ENCODE measurements at regions not wholly inside any gene's neighbourhood (a gene's known extent, or its start where the extent isn't known, plus 50 kb on each side); places are given as distances from the start of the nearest gene placed in this dataset.
"Not testable (repeated sequence)": the region's sequence is repeated elsewhere in the genome, so short reads cannot be mapped to it uniquely, and the experiment has no call there.

- no peak for DNase-seq (ENCODE audit: low read depth)
Measured at GRCh38 chr10:3339121-3339520, 166.5 kb upstream of the PITRM1 start.

DNA sequence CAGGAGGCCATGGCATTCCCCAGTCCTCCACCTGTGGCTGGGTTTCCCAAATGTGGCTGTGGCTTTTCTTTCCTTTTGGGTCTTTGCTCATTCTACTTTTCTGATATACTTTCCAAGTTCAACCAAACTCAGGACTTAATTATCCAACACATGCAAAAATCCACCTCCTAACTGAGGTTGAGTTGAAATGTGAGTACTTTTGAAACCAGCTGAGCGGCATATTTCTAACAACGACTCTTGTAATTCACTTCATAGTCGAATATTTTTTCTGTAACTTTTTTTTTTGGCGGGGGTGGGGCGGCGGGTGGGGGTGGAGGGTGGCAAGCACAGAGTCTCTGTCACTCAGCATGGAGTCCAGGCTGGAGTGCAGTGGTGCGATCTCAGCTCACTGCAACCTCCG, 165.2 kb upstream of the PITRM1 start:
- DNase-seq (ENCODE audit: low read depth), result no peak

DNA sequence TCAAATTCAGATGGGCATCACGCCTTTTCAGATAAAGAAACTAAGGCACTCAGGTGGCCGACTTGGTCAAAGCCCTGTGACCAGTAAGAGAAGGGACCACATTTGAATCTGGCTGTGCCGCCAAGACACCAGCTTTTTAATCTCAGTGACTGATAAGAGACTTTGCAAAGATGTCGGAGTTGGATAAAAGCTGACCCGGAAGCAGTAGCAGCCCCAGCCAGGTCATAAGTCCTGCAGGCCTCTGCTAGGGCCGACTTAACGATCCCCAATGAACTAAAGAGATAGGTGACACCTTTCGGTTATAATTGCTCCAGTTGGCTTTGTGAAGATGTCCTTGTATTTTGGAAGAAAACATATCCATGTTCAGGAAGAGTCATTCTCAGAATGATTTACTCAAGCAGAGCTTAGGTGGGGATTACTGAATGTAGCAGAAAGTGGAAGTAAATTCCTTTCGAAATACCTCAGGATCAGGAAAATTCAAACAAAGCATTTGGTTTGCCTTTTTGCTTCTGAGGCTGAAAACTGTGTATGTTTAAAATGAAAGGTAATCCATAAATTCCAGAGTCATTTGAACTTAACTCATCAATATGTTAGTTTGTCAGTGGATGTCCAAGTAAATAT, 164.2 kb upstream of the PITRM1 start:
- no peak for DNase-seq (ENCODE audit: low read depth)

DNA sequence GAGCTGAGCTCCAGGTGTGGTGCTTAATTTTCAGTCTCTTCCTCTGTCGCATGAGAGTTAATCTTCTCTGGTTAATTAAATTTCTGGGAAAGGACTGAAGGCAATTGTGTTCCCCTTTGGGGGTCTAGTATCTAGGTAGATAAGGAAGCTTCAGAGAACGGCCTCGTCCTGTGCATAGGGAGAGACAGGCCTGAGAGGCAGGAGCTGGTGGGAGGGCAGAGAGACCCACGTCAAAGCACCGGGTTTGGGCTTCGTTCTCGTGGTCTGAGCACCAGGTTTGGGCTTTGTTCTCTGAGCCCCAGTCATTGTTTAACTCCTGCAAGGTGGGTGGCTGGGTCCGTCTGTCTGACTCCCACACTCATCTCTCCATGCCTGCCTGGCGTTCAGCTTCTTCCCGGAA, 160.8 kb upstream of the PITRM1 start:
- no peak for DNase-seq (ENCODE audit: low read depth)

DNA sequence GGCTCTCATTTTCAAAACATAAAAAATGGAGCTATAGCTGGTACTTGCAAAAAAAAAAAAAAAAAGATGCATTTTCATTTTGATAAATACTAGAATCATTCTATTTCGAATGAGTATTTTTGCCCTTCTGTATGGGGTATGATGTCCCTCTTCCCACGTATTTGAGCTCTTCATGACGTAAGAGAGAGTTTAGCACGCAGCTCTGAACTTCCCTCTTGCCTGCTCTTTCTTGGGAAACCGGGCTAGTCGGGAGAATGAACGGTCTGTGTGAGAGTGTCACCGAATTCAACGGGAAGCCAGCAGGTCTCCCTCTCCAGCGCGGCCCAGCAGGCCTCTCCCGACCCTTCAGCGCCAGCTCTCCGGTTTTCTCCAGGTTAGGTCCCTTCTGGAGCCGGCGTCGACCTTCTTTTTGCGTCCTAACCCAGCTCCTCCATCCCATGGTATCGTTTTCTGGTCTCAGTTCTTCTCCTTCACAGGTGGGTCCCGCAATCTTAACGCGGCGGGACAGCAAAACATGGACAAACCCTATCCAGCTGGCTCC, 159.2 kb upstream of the PITRM1 start:
- no peak for DNase-seq (ENCODE audit: low read depth)

DNA sequence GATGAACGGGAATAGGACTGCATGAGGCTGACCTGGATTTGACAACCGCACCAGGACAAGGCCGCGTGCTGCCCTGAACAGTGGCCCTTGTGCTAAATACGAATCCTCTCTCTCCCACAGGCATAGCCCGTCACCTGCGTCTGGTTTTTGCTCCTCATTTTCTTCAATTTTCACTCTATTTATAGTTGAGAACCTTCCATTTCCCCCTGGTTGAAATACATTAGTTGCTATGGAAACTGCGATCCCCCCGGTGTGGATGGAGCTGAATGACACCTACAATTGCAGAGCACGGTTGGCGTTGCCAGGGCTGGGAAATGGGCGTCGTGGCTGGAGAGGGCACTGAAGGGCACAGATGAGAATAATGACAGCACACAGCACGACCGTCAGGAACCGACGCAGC, 158.6 kb upstream of the PITRM1 start:
- DNase-seq (ENCODE audit: low read depth), result no peak

- DNase-seq (ENCODE audit: low read depth), result no peak
Measured at GRCh38 chr10:3330663-3331062, 158.1 kb upstream of the PITRM1 start.

DNA sequence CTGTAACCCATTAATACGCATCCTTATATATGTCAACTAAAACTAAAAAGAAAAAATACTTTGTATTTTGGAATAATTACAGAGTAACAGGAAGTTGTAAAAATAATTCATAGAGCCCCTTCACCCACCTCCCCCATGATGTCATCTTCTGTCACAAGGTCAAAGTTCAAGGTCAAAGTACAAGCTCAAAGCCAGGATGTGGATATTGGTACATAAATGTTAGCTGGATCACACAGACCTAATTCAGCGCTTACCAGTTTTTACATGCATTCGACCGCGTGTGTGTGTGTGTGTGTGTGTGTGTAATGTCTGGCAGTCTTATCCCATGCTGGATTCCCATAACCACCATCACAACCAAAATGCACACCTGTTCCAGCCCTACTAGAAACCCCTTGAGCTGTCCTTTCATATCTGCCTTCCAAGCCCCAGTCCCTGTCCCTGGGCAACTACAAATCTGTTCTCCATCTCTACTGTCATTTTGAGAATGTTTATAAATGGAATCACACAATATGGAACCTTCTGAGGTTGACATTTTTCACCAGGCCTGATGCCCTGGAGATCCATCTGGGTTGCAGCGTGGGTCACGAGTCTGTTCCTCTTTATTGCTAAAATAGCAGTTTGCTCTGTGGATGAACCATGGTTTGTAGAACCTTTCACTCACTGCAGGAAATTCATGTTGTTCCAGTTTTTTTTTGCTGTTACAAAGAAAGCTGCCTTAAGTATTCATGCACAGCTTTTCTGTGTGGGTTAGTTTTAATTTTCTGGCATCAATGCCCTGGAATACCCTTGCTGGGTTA, 153.6 kb upstream of the PITRM1 start:
- no peak for DNase-seq (ENCODE audit: low read depth)

DNA sequence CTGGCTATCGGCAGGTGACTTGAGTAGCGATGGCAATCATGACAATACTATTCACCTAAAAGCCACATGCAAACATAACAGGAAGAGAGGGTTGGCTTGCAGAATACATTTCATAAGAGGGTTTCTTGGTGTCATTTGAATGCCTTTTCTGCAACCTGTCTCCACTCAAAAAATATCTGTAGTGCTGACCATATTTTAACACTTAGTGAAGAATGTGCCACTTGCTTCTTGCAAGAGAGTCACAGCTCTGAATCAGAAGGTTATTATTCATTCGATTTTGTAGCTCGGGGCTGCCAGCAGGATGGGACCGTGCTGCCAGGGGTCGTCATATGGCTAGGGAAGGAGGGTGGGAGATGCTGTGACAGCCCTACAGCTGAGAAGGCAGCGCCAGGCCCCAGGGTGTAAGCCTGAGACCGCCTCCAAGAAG, 152.0 kb upstream of the PITRM1 start:
- DNase-seq (ENCODE audit: low read depth), result peak; percentile 6

GRCh38 chr10:3323865-3324498, 151.4 kb upstream of the PITRM1 start:
- peak; percentile 47 for DNase-seq (ENCODE audit: low read depth)

- no peak for DNase-seq (ENCODE audit: low read depth)
Measured at GRCh38 chr10:3321123-3321522, 148.5 kb upstream of the PITRM1 start.

DNA sequence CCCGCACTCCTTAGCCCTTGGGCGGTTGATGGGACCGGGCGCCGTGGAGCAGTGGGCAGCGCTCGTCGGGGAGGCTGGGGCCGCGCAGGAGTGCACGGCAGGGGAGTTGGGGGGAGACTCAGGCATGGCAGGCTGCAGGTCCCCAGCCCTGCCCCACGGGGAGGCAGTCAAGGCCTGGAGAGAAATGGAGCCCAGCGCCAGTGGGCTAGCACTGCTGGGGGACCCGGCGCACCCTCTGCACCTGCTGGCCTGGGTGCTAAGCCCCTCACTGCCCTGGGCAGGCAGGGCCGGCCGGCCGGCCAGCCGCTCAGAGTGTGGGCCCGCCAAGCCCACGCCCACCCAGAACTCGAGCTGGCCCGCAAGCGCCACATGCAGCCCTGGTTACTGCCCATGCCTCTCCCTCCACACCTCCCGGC, 147.2 kb upstream of the PITRM1 start:
- no peak for DNase-seq (ENCODE audit: low read depth)

- not testable (repeated sequence) for DNase-seq (ENCODE audit: low read depth)
Measured at GRCh38 chr10:3318480-3318807, 145.9 kb upstream of the PITRM1 start.

- DNase-seq (ENCODE audit: low read depth), result not testable (repeated sequence)
Measured at GRCh38 chr10:3317553-3318479, 145.2 kb upstream of the PITRM1 start.

- not testable (repeated sequence) for DNase-seq (ENCODE audit: low read depth)
Measured at GRCh38 chr10:3314445-3315085, 142.0 kb upstream of the PITRM1 start.

GRCh38 chr10:3313784-3314444, 141.3 kb upstream of the PITRM1 start:
- not testable (repeated sequence) for DNase-seq (ENCODE audit: low read depth)

- no peak for DNase-seq (ENCODE audit: low read depth)
Measured at GRCh38 chr10:3312403-3312940, 139.9 kb upstream of the PITRM1 start.

DNA sequence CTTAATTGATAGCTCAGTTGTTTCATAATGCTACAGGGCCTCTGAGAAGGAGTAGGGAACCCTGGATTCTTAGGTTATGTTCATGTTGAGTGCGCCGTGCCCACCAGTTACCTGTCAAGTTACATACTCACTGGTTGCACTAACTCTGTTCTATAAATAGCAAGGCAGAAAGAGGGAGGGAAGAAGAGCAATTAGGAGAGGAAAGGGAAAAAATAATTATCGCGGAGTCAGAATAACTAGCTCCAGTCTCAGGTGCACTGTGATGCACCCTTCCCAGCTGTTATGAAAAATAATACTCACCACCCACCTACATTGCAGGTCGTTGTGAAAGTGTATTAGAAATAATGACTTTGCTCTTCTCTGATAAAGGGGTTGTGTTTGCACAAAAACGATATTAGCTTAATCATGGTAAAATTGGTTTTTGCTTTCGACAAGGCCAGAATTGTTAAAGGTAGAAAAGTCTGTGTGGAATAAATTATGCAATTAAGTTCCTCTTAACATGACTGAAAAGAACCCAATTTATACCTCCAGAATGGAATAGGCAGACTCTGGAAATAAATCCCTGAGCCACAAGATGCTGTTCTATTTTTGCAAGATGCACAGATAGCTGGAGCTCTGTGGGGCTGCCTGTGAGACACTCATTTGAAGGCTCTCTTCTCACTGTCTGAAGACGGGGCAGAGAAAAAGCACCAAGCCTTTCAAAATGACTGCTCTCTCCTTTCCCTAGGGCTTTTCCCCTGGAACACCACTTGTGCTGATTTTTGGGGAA, 137.6 kb upstream of the PITRM1 start:
- DNase-seq (ENCODE audit: low read depth), result no peak

DNA sequence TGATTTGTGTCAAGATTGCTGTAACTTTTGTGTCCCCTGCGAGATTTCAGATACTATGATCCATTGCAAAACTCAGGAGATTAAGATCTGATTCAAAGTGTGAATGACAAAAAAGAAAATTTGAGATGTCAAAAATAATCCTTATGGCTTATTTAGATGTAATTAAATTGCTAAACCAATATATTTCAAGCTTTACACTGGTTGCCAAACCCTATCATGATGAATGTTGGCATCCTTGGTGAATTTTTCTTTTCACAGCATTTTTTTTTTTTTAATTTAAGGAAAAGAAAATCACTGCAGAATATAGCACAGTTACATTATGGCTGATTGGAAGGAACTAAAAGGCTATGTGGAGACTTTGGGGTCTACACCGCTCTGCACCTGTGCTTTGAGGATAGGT, 133.5 kb upstream of the PITRM1 start:
- DNase-seq (ENCODE audit: low read depth), result no peak
